ENCODE measurements at regions not wholly inside any gene's neighbourhood (a gene's known extent, or its start where the extent isn't known, plus 50 kb on each side); places are given as distances from the start of the nearest gene placed in this dataset.

- DNase-seq: no peak
- Mint-ChIP-seq H3K36me3 (ENCODE audit: low read depth) (no peaks in the 10 kb centered on the region), H3K4me1 (ENCODE audit: low read depth) (no peaks in the 10 kb centered on the region), H3K27me3 (ENCODE audit: insufficient read depth) (peaks cover 2% of the 10 kb centered on the region; the same call in 1 of the 2 replicates), H3K4me3 (no peak overlapping the region), H3K27ac (no peak overlapping the region), H3K9me3 (peaks cover 5% of the 10 kb centered on the region; the same call in 1 of the 2 replicates)
- TF ChIP-seq, protein P1, sequence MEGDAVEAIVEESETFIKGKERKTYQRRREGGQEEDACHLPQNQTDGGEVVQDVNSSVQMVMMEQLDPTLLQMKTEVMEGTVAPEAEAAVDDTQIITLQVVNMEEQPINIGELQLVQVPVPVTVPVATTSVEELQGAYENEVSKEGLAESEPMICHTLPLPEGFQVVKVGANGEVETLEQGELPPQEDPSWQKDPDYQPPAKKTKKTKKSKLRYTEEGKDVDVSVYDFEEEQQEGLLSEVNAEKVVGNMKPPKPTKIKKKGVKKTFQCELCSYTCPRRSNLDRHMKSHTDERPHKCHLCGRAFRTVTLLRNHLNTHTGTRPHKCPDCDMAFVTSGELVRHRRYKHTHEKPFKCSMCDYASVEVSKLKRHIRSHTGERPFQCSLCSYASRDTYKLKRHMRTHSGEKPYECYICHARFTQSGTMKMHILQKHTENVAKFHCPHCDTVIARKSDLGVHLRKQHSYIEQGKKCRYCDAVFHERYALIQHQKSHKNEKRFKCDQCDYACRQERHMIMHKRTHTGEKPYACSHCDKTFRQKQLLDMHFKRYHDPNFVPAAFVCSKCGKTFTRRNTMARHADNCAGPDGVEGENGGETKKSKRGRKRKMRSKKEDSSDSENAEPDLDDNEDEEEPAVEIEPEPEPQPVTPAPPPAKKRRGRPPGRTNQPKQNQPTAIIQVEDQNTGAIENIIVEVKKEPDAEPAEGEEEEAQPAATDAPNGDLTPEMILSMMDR (IDR thresholded peaks at IDR 0.05): no peak
These were observed 460.5 kb upstream of the ARID1B start for GRCh38 chr6:156316583-156317125.

GRCh38 chr6:156315146-156315545, 462.0 kb upstream of the ARID1B start:
- no peaks in the 10 kb centered on the region for H3K36me3 Mint-ChIP-seq (ENCODE audit: low read depth)
- no peak for DNase-seq
- H3K4me3 Mint-ChIP-seq: no peak overlapping the region
- peaks cover 5% of the 10 kb centered on the region; the same call in 1 of the 2 replicates for H3K9me3 Mint-ChIP-seq
- H3K27ac Mint-ChIP-seq: no peak overlapping the region
- TF ChIP-seq, protein P1 (IDR thresholded peaks at IDR 0.05): no peak
- no peaks in the 10 kb centered on the region for H3K4me1 Mint-ChIP-seq (ENCODE audit: low read depth)
- H3K27me3 Mint-ChIP-seq (ENCODE audit: insufficient read depth): peaks cover 2% of the 10 kb centered on the region; the same call in 1 of the 2 replicates

- Mint-ChIP-seq H3K4me3 (no peak overlapping the region), H3K27ac (no peak overlapping the region), H3K36me3 (ENCODE audit: low read depth) (no peaks in the 10 kb centered on the region), H3K9me3 (peaks cover 5% of the 10 kb centered on the region; the same call in 1 of the 2 replicates), H3K27me3 (ENCODE audit: insufficient read depth) (peaks cover 2% of the 10 kb centered on the region), H3K4me1 (ENCODE audit: low read depth) (no peaks in the 10 kb centered on the region)
- no peak for DNase-seq
- TF ChIP-seq, protein P1 (IDR thresholded peaks at IDR 0.05): no peak
These were observed 464.1 kb upstream of the ARID1B start for GRCh38 chr6:156313037-156313436.

DNA sequence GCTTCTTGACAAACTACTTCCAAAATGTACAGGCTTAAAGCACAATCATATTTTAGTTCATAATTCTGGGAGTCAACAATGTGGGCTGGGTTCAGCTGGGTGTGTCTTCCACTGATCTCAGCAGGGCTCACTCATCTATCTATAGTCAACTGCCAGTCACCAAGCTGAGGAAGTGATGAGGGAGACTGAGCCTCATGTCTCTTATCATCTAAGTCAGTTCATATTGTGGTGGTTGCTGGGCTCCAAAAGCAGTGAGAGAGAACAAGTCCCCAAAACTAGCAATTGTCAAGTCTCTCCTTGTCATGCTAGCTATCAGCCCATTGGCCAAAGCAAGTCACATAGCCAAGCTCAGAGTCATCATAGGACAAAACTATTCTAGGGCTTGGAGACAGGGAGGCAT, 465.9 kb upstream of the ARID1B start:
- H3K4me1 Mint-ChIP-seq (ENCODE audit: low read depth): no peaks in the 10 kb centered on the region
- no peaks in the 10 kb centered on the region for H3K36me3 Mint-ChIP-seq (ENCODE audit: low read depth)
- TF ChIP-seq, protein P1 (IDR thresholded peaks at IDR 0.05): no peak
- peaks cover 5% of the 10 kb centered on the region; the same call in 1 of the 2 replicates for H3K9me3 Mint-ChIP-seq
- H3K4me3 Mint-ChIP-seq: no peak overlapping the region
- H3K27ac Mint-ChIP-seq: no peak overlapping the region
- H3K27me3 Mint-ChIP-seq (ENCODE audit: insufficient read depth): peaks cover 2% of the 10 kb centered on the region
- DNase-seq: no peak

DNA sequence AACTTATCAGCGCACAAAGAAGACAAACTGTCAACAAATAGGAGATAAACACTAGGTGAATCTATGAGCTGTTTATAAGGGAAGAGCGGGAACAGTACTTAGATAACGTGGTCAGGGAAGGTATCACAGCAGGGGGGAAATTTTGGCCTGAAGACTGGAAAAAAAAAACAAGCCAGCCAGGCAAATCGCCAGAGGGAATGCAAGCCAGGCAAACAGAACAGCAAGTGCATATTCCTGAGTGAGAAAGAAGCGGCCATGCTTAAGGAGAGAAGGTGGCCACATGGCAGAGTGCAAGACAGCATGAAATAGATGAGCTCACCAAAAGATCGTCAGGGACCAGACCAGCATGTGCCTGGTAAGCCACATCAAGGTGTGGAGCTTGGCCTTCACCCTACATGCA, 466.5 kb upstream of the ARID1B start:
- Mint-ChIP-seq H3K36me3 (ENCODE audit: low read depth) (no peaks in the 10 kb centered on the region), H3K27ac (no peak overlapping the region), H3K9me3 (peaks cover 5% of the 10 kb centered on the region; the same call in 1 of the 2 replicates), H3K27me3 (ENCODE audit: insufficient read depth) (peaks cover 2% of the 10 kb centered on the region), H3K4me1 (ENCODE audit: low read depth) (no peaks in the 10 kb centered on the region), H3K4me3 (no peak overlapping the region)
- TF ChIP-seq, protein P1 (IDR thresholded peaks at IDR 0.05): no peak
- no peak for DNase-seq

Data from HFFc6 (cell line).